Tibial artery (tissue), 4 donors: ENCODE measurements at regions not wholly inside any gene's neighbourhood (a gene's known extent, or its start where the extent isn't known, plus 50 kb on each side); places are given as distances from the start of the nearest gene placed in this dataset.

Experiments used
- DNase-seq, 2 donors: peaks; one replicate each; pipeline ENCODE4 v3.0.0-alpha.2; 2019
- H3K27ac ChIP-seq, 2 donors: fragments of 200-600 bp; sonication (generic) in 1 of 2; 1 replicate in 1 of 2; 2 replicates in 1 of 2; pipeline ENCODE4 v1.5.1; 2018 to 2019; ENCODE audit warnings: mild to moderate bottlenecking in 1 of 2
- H3K27me3 ChIP-seq, 2 donors: fragments of 200-600 bp; sonication (generic) in 1 of 2; one replicate each; pipeline versions ENCODE4 v1.5.1 to v1.6.0; 2016 to 2019
- H3K36me3 ChIP-seq, 3 donors: fragments of 200-600 bp; sonication (generic) in 2 of 3; one replicate each; pipeline ENCODE4 v1.5.1; 2016 to 2019; ENCODE audit warnings: mild to moderate bottlenecking in 2 of 3
- H3K4me1 ChIP-seq, 4 donors: fragments of 200-600 bp; sonication (generic) in 2 of 4; 1 replicate in 3 of 4; 2 replicates in 1 of 4; pipeline ENCODE4 v1.5.1; 2016 to 2019
- H3K4me3 ChIP-seq, 2 donors: fragments of 200-600 bp; sonication (generic) in 1 of 2; 1 replicate in 1 of 2; 2 replicates in 1 of 2; pipeline ENCODE4 v1.5.1; 2018 to 2019; ENCODE audit warnings: mild to moderate bottlenecking in 2 of 2
- H3K9me3 ChIP-seq, 3 donors: fragments of 200-600 bp; sonication (generic) in 1 of 3; one replicate each; pipeline ENCODE4 v1.5.1; 2016 to 2019
- intact Hi-C: fragments of 100-400 bp; cut with DNase I; formaldehyde crosslinking; loops from one replicate; pipeline ENCODE4 v1.15.0; 2023; ENCODE audit warnings: low total_unique reads
- TF ChIP-seq, protein P1 (sequence below), 2 experiments: fragments of 200-600 bp in 1 of 2; fragments of 450-650 bp in 1 of 2; IDR thresholded peaks; one replicate each; pipeline ENCODE4 v1.5.1; 2017 to 2019; ENCODE audit warnings: antibody characterized with exemption in 2 of 2, mild to moderate bottlenecking in 1 of 2, moderate library complexity in 1 of 2

DNA sequence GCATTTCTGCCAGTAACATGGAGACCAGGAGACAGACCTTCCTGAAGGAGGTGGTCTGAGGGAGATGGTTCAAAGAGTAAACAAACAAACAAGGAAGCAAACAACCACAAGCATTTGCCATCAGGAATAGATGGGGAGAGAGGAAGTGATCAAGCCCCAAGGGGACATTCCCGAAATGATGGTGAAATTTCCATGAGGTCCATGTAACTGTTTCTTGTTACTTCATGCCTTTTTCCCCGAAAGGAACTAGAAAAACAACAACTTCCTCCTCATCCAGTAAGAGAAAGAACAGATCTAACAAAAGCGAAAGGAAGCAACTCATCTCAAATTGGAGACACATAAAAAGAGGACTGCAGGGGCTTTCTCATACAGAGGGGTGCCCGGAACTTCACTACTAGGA is 152.5 kb upstream of the ZNF32 start:
- Histone ChIP-seq H3K4me1 (peaks cover 0 to 14% (median 0%) of the 10 kb centered on the region in 4 donors), H3K4me3 (no peak overlapping the region), H3K27me3 (no peaks in the 10 kb centered on the region), H3K27ac (no peak overlapping the region), H3K36me3 (no peaks in the 10 kb centered on the region), H3K9me3 (no peaks in the 10 kb centered on the region)
- DNase-seq, result no peak
- TF ChIP-seq, protein P1, sequence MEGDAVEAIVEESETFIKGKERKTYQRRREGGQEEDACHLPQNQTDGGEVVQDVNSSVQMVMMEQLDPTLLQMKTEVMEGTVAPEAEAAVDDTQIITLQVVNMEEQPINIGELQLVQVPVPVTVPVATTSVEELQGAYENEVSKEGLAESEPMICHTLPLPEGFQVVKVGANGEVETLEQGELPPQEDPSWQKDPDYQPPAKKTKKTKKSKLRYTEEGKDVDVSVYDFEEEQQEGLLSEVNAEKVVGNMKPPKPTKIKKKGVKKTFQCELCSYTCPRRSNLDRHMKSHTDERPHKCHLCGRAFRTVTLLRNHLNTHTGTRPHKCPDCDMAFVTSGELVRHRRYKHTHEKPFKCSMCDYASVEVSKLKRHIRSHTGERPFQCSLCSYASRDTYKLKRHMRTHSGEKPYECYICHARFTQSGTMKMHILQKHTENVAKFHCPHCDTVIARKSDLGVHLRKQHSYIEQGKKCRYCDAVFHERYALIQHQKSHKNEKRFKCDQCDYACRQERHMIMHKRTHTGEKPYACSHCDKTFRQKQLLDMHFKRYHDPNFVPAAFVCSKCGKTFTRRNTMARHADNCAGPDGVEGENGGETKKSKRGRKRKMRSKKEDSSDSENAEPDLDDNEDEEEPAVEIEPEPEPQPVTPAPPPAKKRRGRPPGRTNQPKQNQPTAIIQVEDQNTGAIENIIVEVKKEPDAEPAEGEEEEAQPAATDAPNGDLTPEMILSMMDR (IDR thresholded peaks at IDR 0.05), result no peak
- intact Hi-C loops, result no loop called here

DNA sequence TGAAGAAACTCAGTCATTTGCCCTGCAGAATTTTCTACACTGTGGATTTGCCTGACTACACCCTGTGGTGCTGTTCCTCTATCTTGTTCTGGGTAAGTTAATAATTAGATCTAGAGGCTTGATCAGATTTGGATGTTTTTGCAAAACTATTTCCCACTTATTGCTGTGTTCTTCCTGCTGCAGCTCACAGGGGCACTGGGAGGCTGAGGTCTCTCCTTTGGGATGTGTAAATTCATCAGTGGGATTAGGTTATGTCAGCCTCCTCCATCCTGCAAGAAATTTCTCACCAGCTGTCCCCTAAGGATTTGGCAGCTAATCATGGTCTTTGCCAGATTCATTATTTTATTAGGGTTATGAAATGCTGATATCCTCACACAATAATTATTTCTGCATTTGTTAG is 148.1 kb upstream of the ZNF32 start:
- Histone ChIP-seq H3K4me3 (no peak overlapping the region), H3K27me3 (no peaks in the 10 kb centered on the region), H3K4me1 (peaks cover 0 to 14% (median 0%) of the 10 kb centered on the region in 4 donors), H3K27ac (no peak overlapping the region), H3K9me3 (no peaks in the 10 kb centered on the region), H3K36me3 (no peaks in the 10 kb centered on the region)
- TF ChIP-seq, protein P1 (IDR thresholded peaks at IDR 0.05), result no peak
- no peak for DNase-seq
- intact Hi-C loops, result no loop called here

DNA sequence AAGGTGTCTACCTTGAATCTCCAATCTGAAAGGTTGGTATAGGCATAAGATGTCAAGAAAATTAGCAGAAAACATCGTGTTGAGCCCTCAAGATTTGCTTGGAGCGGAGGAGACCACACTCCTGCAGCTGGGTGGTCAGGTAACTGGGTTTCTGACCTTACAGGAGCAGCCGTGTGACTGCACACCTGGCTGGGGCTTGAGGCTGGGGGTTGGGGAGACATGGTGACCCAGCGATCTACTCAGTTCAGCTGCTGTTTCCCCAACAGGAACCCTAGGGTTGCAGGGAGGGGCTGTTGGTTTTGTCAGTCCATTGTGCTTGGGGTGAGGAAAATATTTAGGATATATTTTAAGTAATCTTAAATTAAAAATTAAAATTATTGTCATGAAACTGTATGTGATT is 147.0 kb upstream of the ZNF32 start:
- Histone ChIP-seq H3K27me3 (no peaks in the 10 kb centered on the region), H3K27ac (no peak overlapping the region), H3K4me3 (no peak overlapping the region), H3K4me1 (peaks cover 0 to 21% (median 5%) of the 10 kb centered on the region in 4 donors), H3K9me3 (no peaks in the 10 kb centered on the region), H3K36me3 (no peaks in the 10 kb centered on the region)
- TF ChIP-seq, protein P1 (IDR thresholded peaks at IDR 0.05), result no peak
- intact Hi-C loops, result no loop called here
- DNase-seq, result no peak

DNA sequence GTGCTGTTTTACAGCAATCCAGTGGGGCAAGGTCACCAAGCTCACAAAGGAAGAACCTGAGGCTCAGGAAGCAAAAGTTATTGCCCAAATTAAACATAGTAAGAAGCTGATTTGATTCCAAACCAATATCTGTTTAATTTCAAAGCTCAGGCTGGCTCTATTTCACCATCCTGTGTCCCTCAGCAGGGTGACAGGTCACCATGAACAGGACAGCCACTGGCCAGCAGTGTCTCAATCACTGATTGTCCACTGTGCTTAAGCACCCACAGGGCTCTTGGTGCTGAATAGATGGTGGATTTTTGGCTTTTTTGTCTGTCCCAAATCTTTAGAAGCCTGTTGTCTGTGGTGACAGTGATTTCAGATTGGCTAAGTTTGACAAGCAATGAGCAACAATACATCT is 146.4 kb upstream of the ZNF32 start:
- Histone ChIP-seq H3K36me3 (no peaks in the 10 kb centered on the region), H3K4me1 (peaks cover 0 to 21% (median 6%) of the 10 kb centered on the region in 4 donors), H3K27me3 (no peaks in the 10 kb centered on the region), H3K4me3 (no peak overlapping the region), H3K9me3 (no peaks in the 10 kb centered on the region), H3K27ac (no peak overlapping the region)
- TF ChIP-seq, protein P1 (IDR thresholded peaks at IDR 0.05), result no peak
- DNase-seq, result no peak
- intact Hi-C loops, result no loop called here

DNA sequence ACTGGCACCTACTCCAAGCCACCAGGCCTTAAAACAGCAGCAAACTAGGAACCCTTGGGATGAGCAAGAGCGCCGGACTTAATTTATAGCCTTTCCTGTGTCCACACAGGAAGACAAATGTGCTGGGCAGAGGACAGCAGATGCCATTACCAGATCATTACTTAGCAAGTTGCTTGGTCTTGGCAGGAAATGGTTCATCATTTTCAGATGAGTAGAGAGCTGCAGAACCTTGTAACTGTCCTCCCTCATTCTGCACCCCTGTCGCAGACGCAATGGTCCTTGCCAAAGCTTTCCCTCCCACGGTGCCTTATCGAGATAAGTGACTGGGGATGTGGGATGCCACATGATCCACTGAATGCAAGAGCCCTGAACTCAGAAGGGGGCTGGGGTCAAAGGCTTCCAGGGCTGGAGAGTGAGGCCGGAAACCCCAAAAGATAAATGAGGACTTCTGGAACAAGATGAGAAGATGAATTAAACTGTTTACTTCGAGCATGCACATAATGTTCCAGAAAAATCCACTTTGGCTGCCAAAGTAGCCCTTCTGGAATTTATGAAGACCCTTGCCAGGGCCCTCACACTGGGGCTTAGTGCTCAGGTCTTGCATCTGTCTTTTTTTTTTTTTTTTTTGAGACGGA is 145.6 kb upstream of the ZNF32 start:
- Histone ChIP-seq H3K9me3 (no peaks in the 10 kb centered on the region), H3K4me1 (peaks cover 0 to 21% (median 6%) of the 10 kb centered on the region in 4 donors), H3K27ac (no peak overlapping the region), H3K27me3 (no peaks in the 10 kb centered on the region), H3K4me3 (no peak overlapping the region), H3K36me3 (no peaks in the 10 kb centered on the region)
- DNase-seq, result no peak
- intact Hi-C loops, result no loop called here
- TF ChIP-seq, protein P1 (IDR thresholded peaks at IDR 0.05), result no peak

DNA sequence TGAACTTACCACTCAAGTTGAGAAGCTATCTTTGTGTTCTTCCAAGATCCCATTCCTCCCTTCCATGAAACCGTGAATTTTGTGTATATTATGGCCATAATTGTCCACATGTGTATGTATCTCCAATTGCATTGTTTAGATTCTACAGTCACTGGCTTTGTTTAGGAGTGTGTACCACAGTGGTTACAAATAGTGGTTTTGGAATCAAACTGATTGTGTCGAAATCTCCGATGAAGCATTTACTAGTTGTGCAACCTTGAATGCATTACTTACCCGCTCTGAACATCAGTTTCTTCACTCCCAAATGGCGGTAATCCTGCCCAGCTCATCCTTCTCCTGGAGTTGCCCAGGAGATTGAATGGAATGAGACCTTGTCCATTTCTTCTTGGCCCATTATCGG is 145.0 kb upstream of the ZNF32 start:
- no peak overlapping the region for H3K27ac ChIP-seq
- H3K9me3 ChIP-seq, result no peaks in the 10 kb centered on the region
- no peaks in the 10 kb centered on the region for H3K36me3 ChIP-seq
- TF ChIP-seq, protein P1 (IDR thresholded peaks at IDR 0.05), result no peak
- no peaks in the 10 kb centered on the region for H3K27me3 ChIP-seq
- peaks cover 0 to 21% (median 6%) of the 10 kb centered on the region in 4 donors for H3K4me1 ChIP-seq
- no peak overlapping the region for H3K4me3 ChIP-seq
- no peak for DNase-seq
- intact Hi-C loops, result no loop called here
